Gastroesophageal sphincter (tissue), 4 donors: ENCODE measurements at regions not wholly inside any gene's neighbourhood (a gene's known extent, or its start where the extent isn't known, plus 50 kb on each side); places are given as distances from the start of the nearest gene placed in this dataset.

ENCODE experiments used
- ATAC-seq: fragments of 150-250 bp; one replicate; pipeline ENCODE4 v1.9.1; 2016; ENCODE audit warnings: mild to moderate bottlenecking, moderate library complexity
- H3K27ac ChIP-seq, 4 donors: fragments of 200-600 bp; sonication (generic) in 3 of 4; 1 replicate in 3 of 4; 2 replicates in 1 of 4; pipeline ENCODE4 v1.5.1; 2016 to 2019
- H3K27me3 ChIP-seq: fragments of 200-600 bp; sonication (generic); one replicate; pipeline ENCODE4 v1.5.1; 2019
- H3K36me3 ChIP-seq, 2 donors: fragments of 200-600 bp; sonication (generic); one replicate each; pipeline ENCODE4 v1.5.1; 2019; ENCODE audit warnings: control low read depth in 1 of 2
- H3K4me1 ChIP-seq, 3 donors: fragments of 200-600 bp; sonication (generic); 1 replicate in 2 of 3; 2 replicates in 1 of 3; pipeline ENCODE4 v1.5.1; 2016 to 2019; ENCODE audit warnings: control low read depth in 2 of 3
- H3K4me3 ChIP-seq, 2 donors: fragments of 200-600 bp; sonication (generic); one replicate each; pipeline ENCODE4 v1.5.1; 2019; ENCODE audit warnings: mild to moderate bottlenecking in 1 of 2, moderate library complexity in 1 of 2
- H3K9me3 ChIP-seq, 3 donors: fragments of 200-600 bp; sonication (generic); one replicate each; pipeline ENCODE4 v1.5.1; 2017 to 2019; ENCODE audit warnings: control low read depth in 2 of 3
- EP300 ChIP-seq: sonication (generic); formaldehyde crosslinking; IDR thresholded peaks from one replicate; pipeline ENCODE4 v1.6.1; 2017; ENCODE audit warnings: antibody characterized with exemption, mild to moderate bottlenecking
- POLR2A ChIP-seq, 2 donors: fragments of 450-650 bp; IDR thresholded peaks; one replicate each; pipeline ENCODE4 v1.6.1; 2017; ENCODE audit warnings: antibody characterized with exemption in 2 of 2, mild to moderate bottlenecking in 2 of 2, moderate library complexity in 1 of 2
- POLR2AphosphoS5 ChIP-seq: sonication (generic); formaldehyde crosslinking; IDR thresholded peaks from one replicate; pipeline ENCODE4 v1.6.1; 2017; ENCODE audit warnings: antibody characterized with exemption
- WGBS, 2 donors: methylation state at CpG; one replicate each; pipeline ENCODE4 v1.1.5; 2018; ENCODE audit warnings: low coverage in 1 of 2; 5-methylcytosine and 5-hydroxymethylcytosine counted together
- TF ChIP-seq, protein P1 (sequence below), 4 experiments: fragments of 200-600 bp in 2 of 4; fragments of 450-650 bp in 2 of 4; sonication (generic) in 1 of 4; IDR thresholded peaks; one replicate each; pipeline ENCODE4 v1.5.1; 2017 to 2019; ENCODE audit warnings: antibody characterized with exemption in 4 of 4, mild to moderate bottlenecking in 2 of 4, moderate library complexity in 2 of 4

DNA sequence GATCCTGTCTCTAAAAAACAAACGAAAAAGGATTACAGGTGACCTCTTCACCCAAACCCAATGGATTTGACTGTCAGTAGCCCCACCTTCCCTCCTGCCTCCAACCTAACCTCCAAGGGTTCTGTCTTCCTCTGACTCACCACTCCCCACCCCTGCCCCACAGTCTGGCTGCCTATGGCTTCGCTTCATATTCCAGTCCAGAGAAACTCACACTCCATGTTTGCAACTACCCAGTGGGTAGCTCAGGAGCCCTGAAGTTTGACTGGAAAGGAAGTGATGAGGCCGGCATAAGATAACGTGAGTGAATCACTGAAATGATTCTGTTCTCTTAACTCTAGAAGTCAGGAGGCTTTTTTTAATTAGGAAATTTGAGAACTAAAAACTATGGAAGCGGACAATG, 303.9 kb downstream of the FOXO1 start:
- no peaks in the 10 kb centered on the region for H3K36me3 ChIP-seq
- no peak overlapping the region for H3K27ac ChIP-seq
- H3K4me1 ChIP-seq: no peaks in the 10 kb centered on the region
- TF ChIP-seq, protein P1, sequence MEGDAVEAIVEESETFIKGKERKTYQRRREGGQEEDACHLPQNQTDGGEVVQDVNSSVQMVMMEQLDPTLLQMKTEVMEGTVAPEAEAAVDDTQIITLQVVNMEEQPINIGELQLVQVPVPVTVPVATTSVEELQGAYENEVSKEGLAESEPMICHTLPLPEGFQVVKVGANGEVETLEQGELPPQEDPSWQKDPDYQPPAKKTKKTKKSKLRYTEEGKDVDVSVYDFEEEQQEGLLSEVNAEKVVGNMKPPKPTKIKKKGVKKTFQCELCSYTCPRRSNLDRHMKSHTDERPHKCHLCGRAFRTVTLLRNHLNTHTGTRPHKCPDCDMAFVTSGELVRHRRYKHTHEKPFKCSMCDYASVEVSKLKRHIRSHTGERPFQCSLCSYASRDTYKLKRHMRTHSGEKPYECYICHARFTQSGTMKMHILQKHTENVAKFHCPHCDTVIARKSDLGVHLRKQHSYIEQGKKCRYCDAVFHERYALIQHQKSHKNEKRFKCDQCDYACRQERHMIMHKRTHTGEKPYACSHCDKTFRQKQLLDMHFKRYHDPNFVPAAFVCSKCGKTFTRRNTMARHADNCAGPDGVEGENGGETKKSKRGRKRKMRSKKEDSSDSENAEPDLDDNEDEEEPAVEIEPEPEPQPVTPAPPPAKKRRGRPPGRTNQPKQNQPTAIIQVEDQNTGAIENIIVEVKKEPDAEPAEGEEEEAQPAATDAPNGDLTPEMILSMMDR (IDR thresholded peaks at IDR 0.05): no peak
- TF ChIP-seq POLR2A (IDR thresholded peaks at IDR 0.05) (no peak), POLR2AphosphoS5 (no peak), EP300 (no peak)
- no peak for ATAC-seq
- H3K4me3 ChIP-seq: no peak overlapping the region
- H3K27me3 ChIP-seq: no peaks in the 10 kb centered on the region
- 70 to 96% methylated on average over 2 to 4 of the region's 5 CpGs for WGBS, 2 donors
- no peaks in the 10 kb centered on the region for H3K9me3 ChIP-seq

GRCh38 chr13:40363653-40364052, 302.8 kb downstream of the FOXO1 start:
- no peak for ATAC-seq
- Histone ChIP-seq H3K4me3 (no peak overlapping the region), H3K27ac (no peak overlapping the region), H3K36me3 (no peaks in the 10 kb centered on the region), H3K27me3 (no peaks in the 10 kb centered on the region), H3K4me1 (peaks cover 0 to 9% (median 0%) of the 10 kb centered on the region in 3 donors), H3K9me3 (no peaks in the 10 kb centered on the region)
- WGBS, 2 donors: 48 to 67% methylated on average over 1 of the region's 1 CpG
- TF ChIP-seq POLR2AphosphoS5 (no peak), POLR2A (IDR thresholded peaks at IDR 0.05) (no peak), EP300 (no peak)
- TF ChIP-seq, protein P1 (IDR thresholded peaks at IDR 0.05): no peak

DNA sequence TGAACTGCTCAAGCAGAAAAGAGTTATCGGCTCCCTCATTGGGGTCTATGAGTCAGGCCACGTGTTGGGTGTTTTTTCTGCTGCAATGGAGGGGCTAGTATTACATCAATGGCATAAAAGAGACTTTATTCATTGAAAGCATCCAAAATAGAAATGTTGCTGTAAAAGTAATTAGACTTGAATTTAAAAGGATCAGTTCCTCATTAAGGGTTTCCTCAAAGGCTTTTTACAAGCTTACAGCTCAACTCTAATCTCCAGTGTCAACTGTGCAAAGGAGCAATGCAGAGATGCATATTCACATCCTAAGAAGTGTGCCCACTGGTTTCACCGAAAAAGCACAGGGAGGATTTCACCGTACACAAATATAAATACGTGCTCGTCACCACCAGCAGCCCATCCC, 300.3 kb downstream of the FOXO1 start:
- no peaks in the 10 kb centered on the region for H3K27me3 ChIP-seq
- no peak for ATAC-seq
- no peaks in the 10 kb centered on the region for H3K36me3 ChIP-seq
- no peak overlapping the region for H3K27ac ChIP-seq
- WGBS, 2 donors: 85 to 90% methylated on average over 4 to 6 of the region's 6 CpGs
- no peak overlapping the region for H3K4me3 ChIP-seq
- H3K9me3 ChIP-seq: no peaks in the 10 kb centered on the region
- TF ChIP-seq EP300 (no peak), POLR2AphosphoS5 (no peak), POLR2A (IDR thresholded peaks at IDR 0.05) (no peak)
- TF ChIP-seq, protein P1 (IDR thresholded peaks at IDR 0.05): no peak
- H3K4me1 ChIP-seq: peaks cover 0 to 10% (median 0%) of the 10 kb centered on the region in 3 donors

GRCh38 chr13:40368127-40368891, 298.1 kb downstream of the FOXO1 start:
- ATAC-seq: no peak
- Histone ChIP-seq H3K27me3 (no peaks in the 10 kb centered on the region), H3K36me3 (no peaks in the 10 kb centered on the region), H3K27ac (peak overlapping the region in 1 of 4 donors; percentile 12), H3K9me3 (no peaks in the 10 kb centered on the region), H3K4me1 (peaks cover 0 to 10% (median 0%) of the 10 kb centered on the region in 3 donors), H3K4me3 (no peak overlapping the region)
- 52 to 61% methylated on average over 6 of the region's 6 CpGs for WGBS, 2 donors
- TF ChIP-seq, protein P1 (IDR thresholded peaks at IDR 0.05): no peak
- peak; percentile 43 for TF ChIP-seq POLR2AphosphoS5

DNA sequence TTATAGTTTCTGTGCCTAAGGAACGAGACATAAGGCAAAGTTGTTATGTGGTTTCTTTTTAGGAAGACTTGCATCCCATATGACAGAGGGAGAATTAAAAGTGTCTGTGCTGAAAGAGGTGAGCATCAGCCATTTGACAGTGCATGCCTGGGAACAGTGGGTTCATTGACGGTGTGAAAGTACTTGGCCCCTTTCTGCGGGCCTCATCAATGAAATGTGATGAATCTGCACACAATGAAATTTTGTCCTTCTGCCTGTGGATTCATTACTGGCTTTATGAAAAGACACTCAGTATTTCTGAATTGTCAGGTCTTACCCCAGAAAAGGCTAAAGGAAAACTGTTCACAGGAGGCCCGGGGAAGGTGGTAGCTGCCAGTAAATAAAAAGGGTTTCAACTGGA, 295.8 kb downstream of the FOXO1 start:
- H3K27ac ChIP-seq: no peak overlapping the region
- H3K4me3 ChIP-seq: no peak overlapping the region
- no peak for TF ChIP-seq EP300
- no peak for TF ChIP-seq POLR2AphosphoS5
- TF ChIP-seq, protein P1 (IDR thresholded peaks at IDR 0.05): no peak
- TF ChIP-seq POLR2A (IDR thresholded peaks at IDR 0.05): no peak
- H3K27me3 ChIP-seq: no peaks in the 10 kb centered on the region
- ATAC-seq: no peak
- H3K9me3 ChIP-seq: no peaks in the 10 kb centered on the region
- no peaks in the 10 kb centered on the region for H3K36me3 ChIP-seq
- H3K4me1 ChIP-seq: peaks cover 0 to 10% (median 0%) of the 10 kb centered on the region in 3 donors
- WGBS, 2 donors: 70 to 80% methylated on average over 4 of the region's 4 CpGs
